ENCODE measurements at regions not wholly inside any gene's neighbourhood (a gene's known extent, or its start where the extent isn't known, plus 50 kb on each side); places are given as distances from the start of the nearest gene placed in this dataset.

DNA sequence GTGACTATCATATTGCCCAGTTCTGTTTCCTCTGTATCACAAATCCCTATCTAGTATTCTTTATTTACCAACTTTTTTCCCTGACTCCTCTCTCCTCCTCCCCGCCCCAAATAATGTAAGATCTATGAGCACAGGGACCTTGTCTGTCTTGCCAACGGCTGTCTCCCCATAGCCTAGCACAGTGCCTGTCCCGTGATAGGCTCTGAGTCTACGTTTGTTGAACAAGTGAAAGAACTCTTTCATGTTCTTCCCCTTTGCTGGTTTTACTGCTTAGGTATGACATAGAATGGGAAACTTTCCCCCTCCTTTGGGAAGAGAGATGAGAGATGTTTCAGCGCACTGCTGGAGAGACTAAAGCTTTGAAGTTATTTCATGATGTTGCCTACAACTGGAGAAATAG, 367.0 kb downstream of the PRDM2 start:
- Histone ChIP-seq H3K36me3 (replicated peaks in 1 of 2; ENCODE audit: control insufficient read depth in 1 of 2, insufficient read depth in 2 of 2, low read length in 2 of 2) (no peaks in the 10 kb centered on the region), H3K27me3 (ENCODE audit: control insufficient read depth in 1 of 2, insufficient read depth in 2 of 2, low read length in 2 of 2) (no peaks in the 10 kb centered on the region), H3K4me1 (ENCODE audit: insufficient read depth, low read length) (no peaks in the 10 kb centered on the region), H3K27ac (ENCODE audit: extremely low read length, insufficient read depth, low read length) (no peak overlapping the region), H3K4me3 (replicated peaks in 1 of 3; ENCODE audit: insufficient read depth in 1 of 3, low read depth in 2 of 3, low read length in 3 of 3) (no peak overlapping the region), H3K9ac (ENCODE audit: insufficient read depth, low read depth, low read length) (no peak overlapping the region), H3K79me2 (ENCODE audit: insufficient read depth, low read length) (no peaks in the 10 kb centered on the region), H3K4me2 (ENCODE audit: low read depth, low read length) (no peak overlapping the region), H2AFZ (ENCODE audit: low read length) (no peak overlapping the region), H3K9me3 (ENCODE audit: low read length) (no peaks in the 10 kb centered on the region), H4K20me1 (ENCODE audit: insufficient read depth, low read length) (no peaks in the 10 kb centered on the region)
- POLR2A ChIA-PET, result no interaction called here
- BruUV-seq (replicated peaks), result no TSS peak
- TF ChIP-seq ZFP36 (IDR thresholded peaks at IDR 0.05; ENCODE audit: borderline replicate concordance, low read depth, low read length, partially characterized antibody) (no peak), EHMT2 (IDR thresholded peaks at IDR 0.05; ENCODE audit: borderline replicate concordance, low read depth, low read length) (no peak), ZNF619 (CRISPR knock-in tag; IDR thresholded peaks at IDR 0.05) (no peak), ZNF12 (CRISPR knock-in tag; IDR thresholded peaks at IDR 0.05) (no peak), SP2 (CRISPR knock-in tag; IDR thresholded peaks at IDR 0.05) (no peak), CEBPB (IDR thresholded peaks at IDR 0.05; ENCODE audit: borderline replicate concordance, low read depth, low read length) (no peak), SNAPC2 (CRISPR knock-in tag; IDR thresholded peaks at IDR 0.05) (no peak), RBM22 (optimal IDR thresholded peaks at IDR 0.05; ENCODE audit: low read length) (no peak), SATB2 (CRISPR knock-in tag; IDR thresholded peaks at IDR 0.05) (no peak), ZNF562 (CRISPR knock-in tag; IDR thresholded peaks at IDR 0.05; ENCODE audit: borderline replicate concordance) (no peak), NFKBIZ (CRISPR knock-in tag; IDR thresholded peaks at IDR 0.05) (no peak), PAF1 (CRISPR knock-in tag; IDR thresholded peaks at IDR 0.05) (no peak), NAIF1 (CRISPR knock-in tag; IDR thresholded peaks at IDR 0.05; ENCODE audit: borderline replicate concordance) (no peak), HMG20B (CRISPR knock-in tag; conservative IDR thresholded peaks at IDR 0.05) (no peak), BRD4 (CRISPR knock-in tag; IDR thresholded peaks at IDR 0.05) (no peak), MBD4 (IDR thresholded peaks at IDR 0.05; ENCODE audit: borderline replicate concordance, low read length) (no peak), ZBTB38 (CRISPR knock-in tag; IDR thresholded peaks at IDR 0.05) (no peak)
- TF ChIP-seq, protein P1, sequence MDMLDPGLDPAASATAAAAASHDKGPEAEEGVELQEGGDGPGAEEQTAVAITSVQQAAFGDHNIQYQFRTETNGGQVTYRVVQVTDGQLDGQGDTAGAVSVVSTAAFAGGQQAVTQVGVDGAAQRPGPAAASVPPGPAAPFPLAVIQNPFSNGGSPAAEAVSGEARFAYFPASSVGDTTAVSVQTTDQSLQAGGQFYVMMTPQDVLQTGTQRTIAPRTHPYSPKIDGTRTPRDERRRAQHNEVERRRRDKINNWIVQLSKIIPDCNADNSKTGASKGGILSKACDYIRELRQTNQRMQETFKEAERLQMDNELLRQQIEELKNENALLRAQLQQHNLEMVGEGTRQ (IDR thresholded peaks at IDR 0.05; ENCODE audit: low read depth, low read length), result no peak
- TF ChIP-seq, protein P1 (CRISPR knock-in tag; IDR thresholded peaks at IDR 0.05; ENCODE audit: borderline replicate concordance), result no peak
- TF ChIP-seq, protein P2, sequence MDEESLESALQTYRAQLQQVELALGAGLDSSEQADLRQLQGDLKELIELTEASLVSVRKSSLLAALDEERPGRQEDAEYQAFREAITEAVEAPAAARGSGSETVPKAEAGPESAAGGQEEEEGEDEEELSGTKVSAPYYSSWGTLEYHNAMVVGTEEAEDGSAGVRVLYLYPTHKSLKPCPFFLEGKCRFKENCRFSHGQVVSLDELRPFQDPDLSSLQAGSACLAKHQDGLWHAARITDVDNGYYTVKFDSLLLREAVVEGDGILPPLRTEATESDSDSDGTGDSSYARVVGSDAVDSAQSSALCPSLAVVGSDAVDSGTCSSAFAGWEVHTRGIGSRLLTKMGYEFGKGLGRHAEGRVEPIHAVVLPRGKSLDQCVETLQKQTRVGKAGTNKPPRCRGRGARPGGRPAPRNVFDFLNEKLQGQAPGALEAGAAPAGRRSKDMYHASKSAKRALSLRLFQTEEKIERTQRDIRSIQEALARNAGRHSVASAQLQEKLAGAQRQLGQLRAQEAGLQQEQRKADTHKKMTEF (CRISPR knock-in tag; IDR thresholded peaks at IDR 0.05), result no peak
- TF ChIP-seq, protein P3, sequence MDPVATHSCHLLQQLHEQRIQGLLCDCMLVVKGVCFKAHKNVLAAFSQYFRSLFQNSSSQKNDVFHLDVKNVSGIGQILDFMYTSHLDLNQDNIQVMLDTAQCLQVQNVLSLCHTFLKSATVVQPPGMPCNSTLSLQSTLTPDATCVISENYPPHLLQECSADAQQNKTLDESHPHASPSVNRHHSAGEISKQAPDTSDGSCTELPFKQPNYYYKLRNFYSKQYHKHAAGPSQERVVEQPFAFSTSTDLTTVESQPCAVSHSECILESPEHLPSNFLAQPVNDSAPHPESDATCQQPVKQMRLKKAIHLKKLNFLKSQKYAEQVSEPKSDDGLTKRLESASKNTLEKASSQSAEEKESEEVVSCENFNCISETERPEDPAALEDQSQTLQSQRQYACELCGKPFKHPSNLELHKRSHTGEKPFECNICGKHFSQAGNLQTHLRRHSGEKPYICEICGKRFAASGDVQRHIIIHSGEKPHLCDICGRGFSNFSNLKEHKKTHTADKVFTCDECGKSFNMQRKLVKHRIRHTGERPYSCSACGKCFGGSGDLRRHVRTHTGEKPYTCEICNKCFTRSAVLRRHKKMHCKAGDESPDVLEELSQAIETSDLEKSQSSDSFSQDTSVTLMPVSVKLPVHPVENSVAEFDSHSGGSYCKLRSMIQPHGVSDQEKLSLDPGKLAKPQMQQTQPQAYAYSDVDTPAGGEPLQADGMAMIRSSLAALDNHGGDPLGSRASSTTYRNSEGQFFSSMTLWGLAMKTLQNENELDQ (CRISPR knock-in tag; IDR thresholded peaks at IDR 0.05; ENCODE audit: borderline replicate concordance), result no peak
- DNase-seq (ENCODE audit: low spot score) (no peak), FAIRE-seq (no peak), ATAC-seq (no peak)
- CTCF ChIA-PET (ENCODE audit: low intra/inter-chr PET ratio, low total read pairs), result no interaction called here
- in situ Hi-C loops (cut with HindIII; ENCODE audit: extremely low pct_ligation_motif_present, low pct_unique_long_range_greater_than_20kb) (no loop called here), intact Hi-C loops (cut with micrococcal nuclease; ENCODE audit: unreplicated experiment) (no loop called here)
- WGBS (ENCODE audit: low lambda C conversion rate), result 23% methylated on average over 5 of the region's 5 CpGs
